Activated CD8-positive, alpha-beta memory T cell treated with anti-CD3 and anti-CD28 coated beads for 36 hours (primary cell): ENCODE measurements at regions not wholly inside any gene's neighbourhood (a gene's known extent, or its start where the extent isn't known, plus 50 kb on each side); places are given as distances from the start of the nearest gene placed in this dataset.

Experiments
- CTCF ChIA-PET: fragments of 350-600 bp; sonication (Branson Sonifier 250); formaldehyde crosslinking; loops from one replicate; lab custom pipeline; 2021; ENCODE audit warnings: antibody characterized with exemption; lab: Charles Lee
- POLR2A ChIA-PET: fragments of 350-600 bp; sonication (Branson Sonifier 250); formaldehyde crosslinking; loops from one replicate; lab custom pipeline; 2021; ENCODE audit warnings: antibody characterized with exemption; lab: Charles Lee

- POLR2A ChIA-PET: no interaction called here
- CTCF ChIA-PET: no interaction called here
Measured at GRCh38 chr2:198408171-198408570, 603.8 kb downstream of the PLCL1 start.

GRCh38 chr2:198405311-198405710 is 600.9 kb downstream of the PLCL1 start:
- ChIA-PET POLR2A (no interaction called here), CTCF (no interaction called here)

GRCh38 chr2:198401644-198402043 is 597.3 kb downstream of the PLCL1 start:
- CTCF ChIA-PET: no interaction called here

DNA sequence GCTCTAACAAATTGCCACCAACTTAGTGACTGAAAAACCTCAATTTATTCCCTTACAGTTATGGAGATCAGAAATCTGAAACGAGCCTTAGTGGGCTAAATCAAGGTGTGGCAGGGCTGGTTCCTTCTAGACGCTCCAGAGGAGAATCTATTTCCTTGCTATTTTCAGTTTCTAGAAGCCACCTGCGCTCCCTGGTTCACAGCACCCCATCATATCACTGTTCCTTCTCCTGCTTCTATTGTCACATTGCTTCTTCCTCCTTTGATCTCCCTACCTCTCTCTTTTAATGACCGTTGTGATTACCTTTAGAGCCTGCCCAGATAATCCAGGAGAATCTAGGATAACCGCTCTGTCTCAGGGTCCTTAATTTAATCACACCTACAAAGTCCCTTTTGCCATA is 596.6 kb downstream of the PLCL1 start:
- ChIA-PET CTCF (no interaction called here), POLR2A (no interaction called here)

More at GRCh38 chr2:198401644-198402043, 597.3 kb downstream of the PLCL1 start:
- POLR2A ChIA-PET: no interaction called here

DNA sequence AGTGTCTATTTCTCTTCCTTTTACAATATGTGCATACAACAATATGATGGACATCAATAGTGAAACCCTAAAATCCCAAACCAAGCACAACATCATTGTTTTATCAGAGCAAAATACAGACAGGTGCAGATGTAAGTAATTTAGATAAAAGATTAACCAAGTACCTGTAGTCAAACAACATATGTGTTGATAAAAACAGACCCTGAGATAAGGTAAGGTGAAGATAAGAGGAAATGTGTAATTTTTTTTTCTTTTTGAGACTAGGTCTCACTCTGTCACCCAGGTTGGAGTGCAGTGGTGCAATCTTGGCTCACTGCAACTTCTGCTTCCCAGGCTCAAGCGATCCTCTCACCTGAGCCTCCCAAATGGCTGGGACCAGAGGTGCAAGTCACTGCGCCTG is 589.8 kb downstream of the PLCL1 start:
- ChIA-PET POLR2A (no interaction called here), CTCF (no interaction called here)

DNA sequence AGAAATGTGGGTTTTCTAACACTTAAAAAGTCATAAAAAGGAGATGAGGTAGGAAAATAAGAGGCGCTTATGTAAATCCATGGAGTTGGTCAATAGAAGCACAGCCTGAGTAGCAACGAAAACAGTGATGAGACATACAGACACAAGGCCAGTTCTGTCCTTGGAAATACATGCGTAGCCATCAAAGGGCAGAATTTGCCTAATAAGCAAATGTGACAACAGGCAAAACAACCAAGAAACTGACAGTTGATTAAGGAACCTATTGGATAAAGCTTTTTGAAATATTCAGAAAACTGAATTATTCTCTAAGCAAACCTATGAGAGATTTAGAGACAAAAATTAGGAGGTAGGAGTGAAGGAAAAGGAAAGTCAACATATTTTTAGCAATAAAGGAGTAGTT is 586.3 kb downstream of the PLCL1 start:
- CTCF ChIA-PET: no interaction called here
- POLR2A ChIA-PET: no interaction called here

DNA sequence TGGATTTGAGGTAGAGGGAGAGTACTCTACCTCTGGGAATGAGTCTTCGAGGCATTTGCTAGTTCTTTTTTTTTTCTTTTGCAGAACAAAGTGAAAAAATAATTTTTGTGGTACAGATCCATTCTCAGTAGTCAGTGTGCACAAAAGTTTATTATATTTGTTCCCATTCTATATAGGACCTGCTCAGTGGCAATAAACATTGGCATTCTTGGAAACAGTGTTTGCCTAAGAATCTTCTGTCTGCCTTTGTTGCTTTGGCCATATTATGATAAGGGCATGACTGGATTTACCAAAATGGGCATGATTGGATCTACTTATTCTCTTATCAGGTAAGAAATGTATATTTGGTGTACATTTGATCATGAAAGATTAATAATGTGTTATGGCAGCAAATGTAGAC is 583.3 kb downstream of the PLCL1 start:
- ChIA-PET POLR2A (no interaction called here), CTCF (no interaction called here)

GRCh38 chr2:198385856-198386255 is 581.5 kb downstream of the PLCL1 start:
- ChIA-PET CTCF (no interaction called here), POLR2A (no interaction called here)

GRCh38 chr2:198385326-198385725 is 580.9 kb downstream of the PLCL1 start:
- ChIA-PET POLR2A (no interaction called here), CTCF (no interaction called here)

DNA sequence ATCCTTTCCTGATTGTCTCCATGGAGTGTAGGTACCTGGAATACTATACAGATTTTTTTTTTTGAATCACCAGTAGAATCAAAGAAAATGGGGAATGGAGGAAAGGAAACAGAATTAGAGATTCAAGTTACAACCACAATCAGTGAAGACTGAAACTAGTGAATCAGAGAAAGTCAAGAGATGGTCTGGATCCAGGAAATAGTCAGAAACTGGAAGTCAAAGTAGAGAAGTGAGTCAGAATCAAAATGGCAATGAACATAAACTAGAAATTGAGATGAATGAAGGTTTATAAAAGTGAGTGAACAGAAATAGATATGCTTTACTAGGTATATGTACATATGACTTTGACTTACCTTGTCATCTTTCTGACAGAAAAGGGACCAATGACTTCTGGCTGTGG is 579.0 kb downstream of the PLCL1 start:
- ChIA-PET CTCF (no interaction called here), POLR2A (no interaction called here)

GRCh38 chr2:198382811-198383210 is 578.4 kb downstream of the PLCL1 start:
- ChIA-PET CTCF (no interaction called here), POLR2A (no interaction called here)

GRCh38 chr2:198376677-198377076 is 572.3 kb downstream of the PLCL1 start:
- CTCF ChIA-PET: no interaction called here
- POLR2A ChIA-PET: no interaction called here

DNA sequence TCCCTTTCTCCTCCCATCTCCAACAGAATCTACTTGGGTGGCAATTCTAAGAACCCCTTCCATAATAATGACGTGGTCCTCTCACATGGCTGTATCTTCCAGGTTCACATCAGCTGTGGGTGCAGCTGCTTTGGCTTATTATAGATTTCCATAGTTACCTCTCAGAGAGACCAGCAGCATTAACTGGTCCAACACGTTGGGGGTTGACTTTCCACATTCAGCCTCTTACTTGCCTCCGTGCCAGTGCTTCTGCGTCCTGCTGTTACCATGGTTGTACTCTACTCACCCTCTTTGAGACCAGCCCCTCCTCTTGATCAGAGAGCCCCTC is 570.7 kb downstream of the PLCL1 start:
- POLR2A ChIA-PET: no interaction called here
- CTCF ChIA-PET: no interaction called here

DNA sequence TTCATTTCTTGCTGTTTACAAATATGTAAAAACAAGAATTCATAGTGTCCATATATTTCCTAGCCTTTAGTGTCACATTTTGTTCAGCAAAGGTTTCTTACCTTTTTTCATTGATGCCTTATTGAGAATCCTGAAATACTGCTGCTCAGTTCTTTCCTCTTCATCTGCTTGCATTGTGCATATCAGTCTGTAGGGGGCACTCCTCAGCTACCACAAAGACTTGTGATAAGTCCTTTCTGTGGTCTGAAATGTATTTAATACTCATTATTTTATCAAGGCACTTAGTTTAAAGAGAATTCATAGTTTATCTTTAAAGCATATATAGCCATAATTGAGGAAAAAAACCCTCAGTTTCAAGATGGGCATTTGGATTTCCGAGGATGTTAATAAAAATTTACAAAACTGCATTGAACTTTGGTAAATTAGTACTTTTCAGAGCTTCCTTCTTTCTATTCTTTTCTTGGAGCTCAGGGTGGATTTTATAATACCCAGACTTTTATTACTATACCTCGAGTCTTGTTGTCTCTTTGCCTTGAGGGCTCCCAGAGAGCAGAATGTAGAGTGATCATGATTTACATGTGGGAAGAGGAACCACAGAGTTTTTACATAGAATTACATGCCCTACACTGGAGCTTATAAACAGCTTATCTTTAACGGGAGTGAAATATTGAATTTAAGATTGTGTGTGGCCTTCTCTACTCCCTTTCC is 570.1 kb downstream of the PLCL1 start:
- ChIA-PET POLR2A (no interaction called here), CTCF (no interaction called here)

GRCh38 chr2:198371921-198372543 is 567.6 kb downstream of the PLCL1 start:
- POLR2A ChIA-PET: no interaction called here
- CTCF ChIA-PET: no interaction called here

DNA sequence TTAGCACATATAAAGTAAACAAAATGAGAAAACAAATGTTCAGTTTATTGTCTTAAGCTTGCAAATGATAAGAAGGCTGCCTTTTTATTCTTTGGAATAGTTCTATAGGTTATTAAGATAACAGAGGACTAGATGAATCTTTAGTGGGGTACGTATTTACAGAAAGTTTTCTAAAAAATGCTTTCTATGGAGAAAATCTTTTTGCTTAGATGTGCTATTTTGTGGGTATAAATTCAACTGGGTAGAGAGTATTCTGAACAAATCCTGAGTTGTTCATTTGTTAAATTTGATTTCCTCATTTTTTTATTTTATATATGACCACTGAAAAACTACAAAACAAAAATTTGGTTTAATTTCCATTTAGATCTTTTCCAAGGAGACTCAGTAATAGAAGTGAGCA is 566.9 kb downstream of the PLCL1 start:
- ChIA-PET POLR2A (no interaction called here), CTCF (no interaction called here)

- CTCF ChIA-PET: no interaction called here
- POLR2A ChIA-PET: no interaction called here
Measured at GRCh38 chr2:198368089-198368488, 563.7 kb downstream of the PLCL1 start.

GRCh38 chr2:198362740-198363139 is 558.3 kb downstream of the PLCL1 start:
- CTCF ChIA-PET: no interaction called here
- POLR2A ChIA-PET: no interaction called here

DNA sequence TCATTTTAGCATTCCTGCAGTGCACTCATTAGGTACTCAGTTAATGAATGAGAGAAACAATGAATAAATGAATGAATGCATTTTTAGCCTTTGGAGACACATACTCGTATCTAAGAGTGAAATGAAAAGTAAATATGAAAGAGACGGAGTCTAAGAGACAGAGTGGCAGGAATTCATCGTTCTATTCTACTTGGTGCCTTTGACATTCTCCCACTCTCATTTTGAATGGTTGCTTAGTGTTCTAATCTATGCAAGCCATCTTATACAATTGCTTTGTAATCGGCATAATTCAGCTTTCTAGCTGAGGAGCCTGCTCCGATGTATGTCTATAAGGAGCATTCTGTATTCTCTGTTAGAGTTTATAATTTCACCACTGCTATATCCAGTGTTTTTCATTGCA is 554.9 kb downstream of the PLCL1 start:
- ChIA-PET POLR2A (no interaction called here), CTCF (no interaction called here)

GRCh38 chr2:198356157-198356556 is 551.8 kb downstream of the PLCL1 start:
- ChIA-PET CTCF (no interaction called here), POLR2A (no interaction called here)

DNA sequence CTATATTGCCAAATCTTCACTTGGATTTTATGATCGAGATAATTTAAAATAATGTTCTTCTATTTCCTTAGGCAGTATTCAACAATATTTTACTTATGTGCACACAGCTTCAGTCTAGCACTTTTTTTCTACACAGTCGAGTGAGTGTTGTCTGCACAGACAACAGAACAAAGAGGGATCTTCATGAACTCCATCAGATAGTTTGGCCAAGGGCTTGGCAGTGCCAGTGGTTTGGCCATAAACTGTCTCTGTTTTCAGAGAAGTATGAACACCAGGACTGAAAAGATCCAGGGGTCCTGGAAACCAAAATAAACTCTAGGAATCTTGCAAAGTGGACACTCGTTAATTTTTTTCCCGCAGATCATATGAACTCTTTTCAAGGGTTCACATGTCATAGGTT is 547.3 kb downstream of the PLCL1 start:
- ChIA-PET CTCF (no interaction called here), POLR2A (no interaction called here)

DNA sequence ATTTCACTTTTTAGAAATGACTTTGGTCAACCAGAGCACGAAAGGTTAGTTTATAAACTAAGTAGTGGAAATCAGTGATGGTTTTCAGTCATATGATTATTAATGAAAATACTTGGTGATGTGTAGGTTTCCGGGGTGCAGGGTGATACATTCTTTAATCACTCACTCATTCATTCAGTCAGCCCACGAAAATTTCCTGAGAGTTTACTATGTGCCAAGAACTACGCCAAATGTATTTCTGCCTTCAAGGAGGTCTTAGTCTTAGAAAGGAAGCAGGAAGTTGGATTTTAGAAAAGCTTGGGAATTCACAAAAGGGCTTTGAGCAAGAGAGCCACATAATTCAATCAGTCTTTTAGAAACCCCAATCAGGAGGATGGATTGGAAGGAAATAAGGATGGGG is 543.6 kb downstream of the PLCL1 start:
- ChIA-PET POLR2A (no interaction called here), CTCF (no interaction called here)
